SH-SY5Y (cell line): ENCODE measurements at regions not wholly inside any gene's neighbourhood (a gene's known extent, or its start where the extent isn't known, plus 50 kb on each side); places are given as distances from the start of the nearest gene placed in this dataset.

ENCODE experiments used
- GATA2 ChIP-seq: IDR thresholded peaks from 2 replicates; pipeline ENCODE4 v1.6.1; 2011; ENCODE audit warnings: mild to moderate bottlenecking, low read depth, low read length
- GATA3 ChIP-seq: IDR thresholded peaks from 2 replicates; pipeline ENCODE4 v1.6.1; 2011; ENCODE audit warnings: low read depth, mild to moderate bottlenecking, low read length, moderate library complexity

GRCh38 chr5:102014371-102014770, 281.7 kb downstream of the SLCO4C1 start:
- TF ChIP-seq GATA2, result no peak
- TF ChIP-seq GATA3, result no peak
